ENCODE measurements at regions not wholly inside any gene's neighbourhood (a gene's known extent, or its start where the extent isn't known, plus 50 kb on each side); places are given as distances from the start of the nearest gene placed in this dataset.

GRCh38 chr9:28805197-28805596 lies 1231.9 kb upstream of the C9orf72 start:
- TF ChIP-seq CTCF (IDR thresholded peaks at IDR 0.05) (no peak), POLR2A (IDR thresholded peaks at IDR 0.05) (no peak)
